ENCODE measurements at regions not wholly inside any gene's neighbourhood (a gene's known extent, or its start where the extent isn't known, plus 50 kb on each side); places are given as distances from the start of the nearest gene placed in this dataset.

DNA sequence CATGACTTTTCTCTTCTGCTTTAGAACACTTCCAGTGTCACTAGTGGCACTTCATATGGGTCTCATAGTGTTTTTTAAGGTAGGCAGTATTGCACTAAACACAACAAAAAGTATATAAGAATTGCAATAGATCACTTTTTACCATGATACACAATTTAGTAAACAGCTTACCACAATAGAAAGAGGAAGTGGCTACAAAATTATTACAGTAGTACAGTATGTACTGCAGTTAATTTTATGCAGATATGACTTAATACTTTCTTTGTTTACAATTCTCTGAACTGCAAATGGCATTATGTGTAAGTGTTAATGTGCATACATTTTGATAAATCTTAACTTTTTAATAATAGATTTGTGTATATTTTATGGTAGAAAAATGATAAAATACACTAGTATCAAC lies 157.3 kb downstream of the RRAGB start:
- TF ChIP-seq TARDBP (IDR thresholded peaks at IDR 0.05) (no peak), STAT5A (IDR thresholded peaks at IDR 0.05; ENCODE audit: borderline replicate concordance, low read length) (no peak), BRD9 (IDR thresholded peaks at IDR 0.05; ENCODE audit: low read depth, partially characterized antibody) (no peak), DACH1 (IDR thresholded peaks at IDR 0.05; ENCODE audit: partially characterized antibody) (no peak), FOXM1 (IDR thresholded peaks at IDR 0.05; ENCODE audit: low read depth) (no peak), FOXM1 (CRISPR knock-in tag; IDR thresholded peaks at IDR 0.05; ENCODE audit: low read depth) (no peak), ZNF12 (CRISPR knock-in tag; IDR thresholded peaks at IDR 0.05) (no peak)
- TF ChIP-seq, protein P1, sequence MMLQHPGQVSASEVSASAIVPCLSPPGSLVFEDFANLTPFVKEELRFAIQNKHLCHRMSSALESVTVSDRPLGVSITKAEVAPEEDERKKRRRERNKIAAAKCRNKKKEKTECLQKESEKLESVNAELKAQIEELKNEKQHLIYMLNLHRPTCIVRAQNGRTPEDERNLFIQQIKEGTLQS (IDR thresholded peaks at IDR 0.05), result no peak
- TF ChIP-seq, protein P1 (CRISPR knock-in tag; conservative IDR thresholded peaks at IDR 0.05), result no peak
- TF ChIP-seq, protein P2, sequence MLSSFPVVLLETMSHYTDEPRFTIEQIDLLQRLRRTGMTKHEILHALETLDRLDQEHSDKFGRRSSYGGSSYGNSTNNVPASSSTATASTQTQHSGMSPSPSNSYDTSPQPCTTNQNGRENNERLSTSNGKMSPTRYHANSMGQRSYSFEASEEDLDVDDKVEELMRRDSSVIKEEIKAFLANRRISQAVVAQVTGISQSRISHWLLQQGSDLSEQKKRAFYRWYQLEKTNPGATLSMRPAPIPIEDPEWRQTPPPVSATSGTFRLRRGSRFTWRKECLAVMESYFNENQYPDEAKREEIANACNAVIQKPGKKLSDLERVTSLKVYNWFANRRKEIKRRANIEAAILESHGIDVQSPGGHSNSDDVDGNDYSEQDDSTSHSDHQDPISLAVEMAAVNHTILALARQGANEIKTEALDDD (IDR thresholded peaks at IDR 0.05), result no peak
- TF ChIP-seq, protein P3, sequence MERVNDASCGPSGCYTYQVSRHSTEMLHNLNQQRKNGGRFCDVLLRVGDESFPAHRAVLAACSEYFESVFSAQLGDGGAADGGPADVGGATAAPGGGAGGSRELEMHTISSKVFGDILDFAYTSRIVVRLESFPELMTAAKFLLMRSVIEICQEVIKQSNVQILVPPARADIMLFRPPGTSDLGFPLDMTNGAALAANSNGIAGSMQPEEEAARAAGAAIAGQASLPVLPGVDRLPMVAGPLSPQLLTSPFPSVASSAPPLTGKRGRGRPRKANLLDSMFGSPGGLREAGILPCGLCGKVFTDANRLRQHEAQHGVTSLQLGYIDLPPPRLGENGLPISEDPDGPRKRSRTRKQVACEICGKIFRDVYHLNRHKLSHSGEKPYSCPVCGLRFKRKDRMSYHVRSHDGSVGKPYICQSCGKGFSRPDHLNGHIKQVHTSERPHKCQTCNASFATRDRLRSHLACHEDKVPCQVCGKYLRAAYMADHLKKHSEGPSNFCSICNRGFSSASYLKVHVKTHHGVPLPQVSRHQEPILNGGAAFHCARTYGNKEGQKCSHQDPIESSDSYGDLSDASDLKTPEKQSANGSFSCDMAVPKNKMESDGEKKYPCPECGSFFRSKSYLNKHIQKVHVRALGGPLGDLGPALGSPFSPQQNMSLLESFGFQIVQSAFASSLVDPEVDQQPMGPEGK (CRISPR knock-in tag; IDR thresholded peaks at IDR 0.05; ENCODE audit: borderline replicate concordance), result no peak

All from K562 (cell line).